H1 (cell line): ENCODE measurements at regions not wholly inside any gene's neighbourhood (a gene's known extent, or its start where the extent isn't known, plus 50 kb on each side); places are given as distances from the start of the nearest gene placed in this dataset.
A peak's percentile ranks its signal among the peaks of the same experiment; 100 is the strongest.

Source experiments
- CTCF ChIA-PET: fragments of 300-600 bp; sonication (Branson Sonifier 250); formaldehyde crosslinking; loops from one replicate; lab custom pipeline; 2021; ENCODE audit not compliant: partially characterized antibody; lab: Charles Lee
- POLR2A ChIA-PET: fragments of 300-600 bp; sonication (Branson Sonifier 250); formaldehyde crosslinking; loops from one replicate; lab custom pipeline; 2021; ENCODE audit warnings: inconsistent platforms; ENCODE audit not compliant: partially characterized antibody; lab: Charles Lee
- DNase-seq, 2 experiments: peaks; one replicate each; pipeline versions ENCODE4 v3.0.0 to v3.0.0-alpha.2; 2010 to 2022; ENCODE audit warnings: low spot score in 2 of 2, low read depth in 1 of 2, mixed read lengths in 1 of 2
- FAIRE-seq: peaks from 2 replicates; lab custom pipeline; 2011; peaks lifted over from hg19 to GRCh38; lab: Jason Lieb, UNC
- H2AFZ ChIP-seq: 2 replicates; pipeline ENCODE4 v1.8.1; 2012; ENCODE audit warnings: low read length, inconsistent platforms
- H2AK5ac ChIP-seq: 2 replicates; pipeline ENCODE4 v1.6.1; 2013; ENCODE audit warnings: low read depth, low read length
- H2BK120ac ChIP-seq: replicated peaks from 2 replicates; pipeline ENCODE3; 2013; ENCODE audit warnings: low read depth, low read length, inconsistent platforms
- H2BK12ac ChIP-seq: 2 replicates; pipeline ENCODE4 v1.6.1; 2013; ENCODE audit warnings: low read depth, low read length
- H2BK15ac ChIP-seq: 2 replicates; pipeline ENCODE4 v1.6.1; 2013; ENCODE audit warnings: low read length
- H2BK20ac ChIP-seq: 2 replicates; pipeline ENCODE4 v1.6.1; 2013; ENCODE audit warnings: low read length
- H2BK5ac ChIP-seq: 2 replicates; pipeline ENCODE4 v1.6.1; 2013; ENCODE audit warnings: low read depth, low read length
- H3K14ac ChIP-seq: 2 replicates; pipeline ENCODE4 v1.6.1; 2013; ENCODE audit warnings: inconsistent platforms; ENCODE audit not compliant: insufficient read length
- H3K18ac ChIP-seq: 2 replicates; pipeline ENCODE4 v1.6.1; 2013; ENCODE audit warnings: low read length; ENCODE audit errors: extremely low read depth
- H3K23ac ChIP-seq: 2 replicates; pipeline ENCODE4 v1.6.1; 2013; ENCODE audit warnings: inconsistent platforms; ENCODE audit not compliant: insufficient read length
- H3K23me2 ChIP-seq: 2 replicates; pipeline ENCODE4 v1.6.1; 2013; ENCODE audit warnings: low read depth, low read length
- H3K27ac ChIP-seq: 2 replicates; pipeline ENCODE4 v1.6.1; 2011; ENCODE audit warnings: low read depth, low read length, inconsistent platforms
- H3K27me3 ChIP-seq, 4 experiments: replicated peaks in 1 of 4; 1 replicate in 1 of 4; 2 replicates in 3 of 4; pipeline versions ENCODE4 v1.6.1 to v1.8.1; 2011 to 2013; ENCODE audit warnings: low read length in 3 of 4, mild to moderate bottlenecking in 3 of 4, inconsistent platforms in 2 of 4, mixed read lengths in 2 of 4, moderate library complexity in 1 of 4; ENCODE audit not compliant: control insufficient read depth in 3 of 4, insufficient read depth in 3 of 4; ENCODE audit errors: extremely low read depth in 1 of 4
- H3K36me3 ChIP-seq, 4 experiments: 2 replicates each; pipeline versions ENCODE4 v1.6.1 to v1.8.1; 2011 to 2013; ENCODE audit warnings: mild to moderate bottlenecking in 4 of 4, low read length in 3 of 4, moderate library complexity in 2 of 4, control low read depth in 1 of 4, inconsistent platforms in 1 of 4; ENCODE audit not compliant: insufficient read depth in 4 of 4, control insufficient read depth in 2 of 4
- H3K4ac ChIP-seq: replicated peaks from 2 replicates; pipeline ENCODE3; 2013; ENCODE audit warnings: low read length, low read depth, mixed read lengths, inconsistent platforms; ENCODE audit not compliant: insufficient read length
- H3K4me1 ChIP-seq, 4 experiments: replicated peaks in 1 of 4; 1 replicate in 1 of 4; 2 replicates in 3 of 4; pipeline versions ENCODE4 v1.6.1 to v1.8.1; 2011 to 2013; ENCODE audit warnings: low read length in 3 of 4, inconsistent platforms in 2 of 4, mixed read lengths in 1 of 4; ENCODE audit not compliant: insufficient read depth in 4 of 4, control insufficient read depth in 3 of 4
- H3K4me2 ChIP-seq, 2 experiments: 2 replicates each; pipeline versions ENCODE4 v1.6.1 to v1.8.1; 2011 to 2013; ENCODE audit warnings: low read depth in 2 of 2, low read length in 2 of 2, control low read depth in 1 of 2, inconsistent platforms in 1 of 2, mild to moderate bottlenecking in 1 of 2; ENCODE audit not compliant: insufficient read depth in 1 of 2
- H3K4me3 ChIP-seq, 4 experiments: fragments of 200-600, 300-600 bp in 1 of 4; sonication (generic), shearing (Covaris generic), sonication (Bioruptor Twin) in 1 of 4; 2 replicates each; pipeline versions ENCODE4 v1.5.1 to v1.8.1; 2011 to 2016; ENCODE audit warnings: low read length in 4 of 4, low read depth in 3 of 4, control low read depth in 2 of 4, inconsistent platforms in 2 of 4, mild to moderate bottlenecking in 2 of 4, mixed read lengths in 1 of 4, moderate library complexity in 1 of 4; ENCODE audit not compliant: insufficient read depth in 2 of 4; ENCODE audit errors: extremely low read depth in 1 of 4
- H3K56ac ChIP-seq: replicated peaks from 2 replicates; pipeline ENCODE3; 2013; ENCODE audit warnings: low read depth, mild to moderate bottlenecking, mixed read lengths, low read length, inconsistent platforms; ENCODE audit not compliant: insufficient read length
- H3K79me1 ChIP-seq: 2 replicates; pipeline ENCODE4 v1.6.1; 2013; ENCODE audit warnings: low read depth, low read length, control low read depth
- H3K79me2 ChIP-seq, 2 experiments: 2 replicates each; pipeline versions ENCODE4 v1.6.1 to v1.8.1; 2012 to 2013; ENCODE audit warnings: low read length in 2 of 2, mild to moderate bottlenecking in 2 of 2, inconsistent platforms in 1 of 2; ENCODE audit not compliant: insufficient read depth in 2 of 2, control insufficient read depth in 1 of 2
- H3K9ac ChIP-seq, 4 experiments: replicated peaks in 1 of 4; 1 replicate in 1 of 4; 2 replicates in 3 of 4; pipeline versions ENCODE4 v1.6.1 to v1.8.1; 2011 to 2013; ENCODE audit warnings: low read depth in 3 of 4, low read length in 3 of 4, control low read depth in 2 of 4, mild to moderate bottlenecking in 2 of 4, moderate library complexity in 2 of 4, inconsistent platforms in 1 of 4; ENCODE audit errors: extremely low read depth in 1 of 4
- H3K9me3 ChIP-seq, 2 experiments: 2 replicates each; pipeline versions ENCODE4 v1.6.1 to v1.8.1; 2012 to 2013; ENCODE audit warnings: mild to moderate bottlenecking in 2 of 2, moderate library complexity in 2 of 2, control low read depth in 1 of 2, inconsistent platforms in 1 of 2, low read depth in 1 of 2, low read length in 1 of 2, mixed read lengths in 1 of 2; ENCODE audit not compliant: insufficient read depth in 2 of 2
- H4K20me1 ChIP-seq, 2 experiments: replicated peaks in 1 of 2; 2 replicates each; pipeline versions ENCODE3 to v1.8.1; 2011 to 2013; ENCODE audit warnings: inconsistent platforms in 2 of 2, low read length in 2 of 2, mild to moderate bottlenecking in 1 of 2; ENCODE audit not compliant: insufficient read depth in 2 of 2, control insufficient read depth in 1 of 2
- H4K5ac ChIP-seq: 2 replicates; pipeline ENCODE4 v1.6.1; 2013; ENCODE audit warnings: low read length, low read depth, mixed read lengths, inconsistent platforms; ENCODE audit not compliant: insufficient read length
- H4K8ac ChIP-seq: 2 replicates; pipeline ENCODE4 v1.8.0; 2013; ENCODE audit warnings: mild to moderate bottlenecking, moderate library complexity, low read length, inconsistent platforms; ENCODE audit not compliant: insufficient read depth; ENCODE audit errors: extremely low read depth
- H4K91ac ChIP-seq: replicated peaks from 2 replicates; pipeline ENCODE3; 2013; ENCODE audit warnings: low read length, mixed read lengths, inconsistent platforms; ENCODE audit not compliant: insufficient read length
- HDAC2 ChIP-seq, 2 experiments: fragments of 300-600 bp in 1 of 2; sonication (generic) in 1 of 2; IDR thresholded peaks; 2 replicates each; pipeline ENCODE4 v1.6.1; 2011 to 2012; ENCODE audit warnings: low read depth in 2 of 2, low read length in 2 of 2, mild to moderate bottlenecking in 2 of 2, moderate library complexity in 2 of 2, borderline replicate concordance in 1 of 2, inconsistent platforms in 1 of 2
- KDM1A ChIP-seq: fragments of 200-600, 300-600 bp; sonication (generic); IDR thresholded peaks from 2 replicates; pipeline ENCODE4 v1.7.1; 2016; ENCODE audit warnings: mild to moderate bottlenecking, low read length, borderline replicate concordance
- RAD21 ChIP-seq, 2 experiments: IDR thresholded peaks in 1 of 2; conservative IDR thresholded peaks in 1 of 2; 2 replicates each; pipeline ENCODE4 v1.6.1; 2011; ENCODE audit warnings: low read depth in 2 of 2, low read length in 2 of 2, improper control_type of control experiment in 1 of 2, inconsistent platforms in 1 of 2, mild to moderate bottlenecking in 1 of 2, moderate library complexity in 1 of 2
- SIN3A ChIP-seq, 2 experiments: IDR thresholded peaks in 1 of 2; conservative IDR thresholded peaks in 1 of 2; 2 replicates each; pipeline ENCODE4 v1.6.1; 2011 to 2012; ENCODE audit warnings: low read length in 2 of 2, improper control_type of control experiment in 1 of 2, low read depth in 1 of 2, mild to moderate bottlenecking in 1 of 2
- TAF1 ChIP-seq: IDR thresholded peaks from 2 replicates; pipeline ENCODE4 v1.6.1; 2011; ENCODE audit warnings: mild to moderate bottlenecking, low read depth, low read length
- WGBS, 2 experiments: shearing (Covaris generic) in 1 of 2; methylation state at CpG; one replicate each; pipeline versions ENCODE4 v1.1.6 to v1.1.7; 2013 to 2015; ENCODE audit warnings: low lambda C conversion rate in 2 of 2, mixed read lengths in 2 of 2, inconsistent platforms in 1 of 2, low coverage in 1 of 2, missing lambda C conversion rate in 1 of 2; ENCODE audit not compliant: insufficient replicate concordance in 2 of 2, insufficient coverage in 1 of 2, insufficient read length in 1 of 2; ENCODE audit errors: extremely low coverage in 1 of 2, missing lambda C conversion rate in 1 of 2; 5-methylcytosine and 5-hydroxymethylcytosine counted together
- TF ChIP-seq, protein P1 (sequence below): IDR thresholded peaks from 2 replicates; pipeline ENCODE4 v1.6.1; 2011; ENCODE audit warnings: low read length, improper control_type of control experiment
- TF ChIP-seq, protein P2 (sequence below), 3 experiments: IDR thresholded peaks; 1 replicate in 2 of 3; 2 replicates in 1 of 3; pipeline versions ENCODE4 v1.5.1 to v1.6.1; 2011; ENCODE audit warnings: low read length in 3 of 3, mild to moderate bottlenecking in 3 of 3, inconsistent platforms in 2 of 3, low read depth in 1 of 3, moderate library complexity in 1 of 3; ENCODE audit not compliant: insufficient read depth in 1 of 3; ENCODE audit errors: control extremely low read depth in 1 of 3

DNA sequence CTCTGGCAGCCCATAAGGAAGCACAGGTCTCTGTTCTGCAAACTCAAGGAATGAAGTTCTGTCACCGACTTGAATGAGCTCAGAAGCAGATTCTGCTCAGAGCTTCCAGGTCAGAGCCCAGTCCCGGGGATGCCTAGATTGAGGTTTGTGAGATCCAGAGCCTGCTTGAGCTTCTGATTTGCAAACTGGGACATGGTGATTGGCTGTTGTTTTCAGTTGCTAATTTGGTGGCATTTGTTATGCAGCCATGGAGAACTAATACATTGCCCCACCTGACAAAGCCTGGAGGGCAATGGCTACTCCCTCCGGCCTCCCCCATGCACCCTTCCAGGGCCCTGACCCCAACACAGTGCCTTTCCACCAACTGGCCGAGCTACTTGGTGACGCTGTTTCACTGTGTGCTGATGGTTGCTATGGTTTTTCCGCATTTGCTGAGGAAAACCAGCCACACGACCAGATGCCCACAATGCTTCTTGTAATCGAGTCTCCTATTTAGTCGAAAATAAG lies 379.5 kb upstream of the ATP10A start:
- Histone ChIP-seq H3K9me3 (no peaks in the 10 kb centered on the region), H3K4me3 (peak overlapping the region in 1 of 4 experiments; percentile 2; a peak in 1 of 8 replicates), H2BK5ac (peak overlapping the region; percentile 93), H3K9ac (peak overlapping the region in 2 of 4 experiments; percentile 16 to 25; a peak in 3 of 7 replicates), H2BK20ac (peak overlapping the region; percentile 96; the same call in 1 of the 2 replicates), H3K4ac (no peak overlapping the region), H3K56ac (no peak overlapping the region), H2BK12ac (peak overlapping the region; percentile 62; the same call in 1 of the 2 replicates), H4K8ac (no peak overlapping the region), H4K5ac (peak overlapping the region; percentile 32), H3K27me3 (peaks cover 0 to 2% (median 0%) of the 10 kb centered on the region in 4 experiments; a peak in 1 of 7 replicates), H3K79me1 (no peaks in the 10 kb centered on the region), H2AFZ (no peak overlapping the region), H4K91ac (no peak overlapping the region), H3K23ac (no peak overlapping the region), H3K14ac (no peak overlapping the region), H3K27ac (peak overlapping the region; percentile 90), H2BK120ac (peak overlapping the region; percentile 96), H2BK15ac (no peak overlapping the region; the same call in 1 of the 2 replicates), H2AK5ac (peak overlapping the region; percentile 89), H3K36me3 (no peaks in the 10 kb centered on the region), H4K20me1 (no peaks in the 10 kb centered on the region), H3K4me2 (peak overlapping the region; percentile 35 to 49; a peak in 3 of 4 replicates), H3K79me2 (no peaks in the 10 kb centered on the region), H3K23me2 (no peaks in the 10 kb centered on the region), H3K18ac (peak overlapping the region; percentile 79; the same call in 1 of the 2 replicates), H3K4me1 (peaks cover 8 to 18% (median 11%) of the 10 kb centered on the region in 4 experiments)
- ChIA-PET CTCF (interaction anchor here (0.8 to 3.8 kb wide), 10 partner anchors 9 to 517 kb away, joined by 3 to 22 read pairs (median 4); no protein-coding TSS in a partner anchor), POLR2A (interaction anchor here (0.6 to 3.8 kb wide), 12 partner anchors 10 to 596 kb away, joined by 3 to 25 read pairs (median 3); no protein-coding TSS in a partner anchor)
- DNase-seq (peak; percentile 61 to 65), FAIRE-seq (peak; percentile 96)
- 52% methylated on average over 9 of the region's 9 CpGs; no CpG with 5 or more reads in 1 of the 2 experiments for WGBS, 2 experiments
- TF ChIP-seq KDM1A (peak; percentile 87; the same call in 1 of the 2 replicates), SIN3A (conservative IDR thresholded peaks at IDR 0.05 in 1 of 2, IDR thresholded peaks at IDR 0.05 in 1 of 2; ENCODE audit: low read depth in 1 of 2, low read length in 2 of 2) (no peak), RAD21 (IDR thresholded peaks at IDR 0.05 in 1 of 2, conservative IDR thresholded peaks at IDR 0.05 in 1 of 2; ENCODE audit: low read depth in 2 of 2, low read length in 2 of 2) (peak; percentile 25 to 27), HDAC2 (IDR thresholded peaks at IDR 0.05; ENCODE audit: borderline replicate concordance in 1 of 2, low read depth in 2 of 2, low read length in 2 of 2) (peak; percentile 60 to 87; a peak in 1 of 4 replicates), TAF1 (peak; percentile 70)
- TF ChIP-seq, protein P1, sequence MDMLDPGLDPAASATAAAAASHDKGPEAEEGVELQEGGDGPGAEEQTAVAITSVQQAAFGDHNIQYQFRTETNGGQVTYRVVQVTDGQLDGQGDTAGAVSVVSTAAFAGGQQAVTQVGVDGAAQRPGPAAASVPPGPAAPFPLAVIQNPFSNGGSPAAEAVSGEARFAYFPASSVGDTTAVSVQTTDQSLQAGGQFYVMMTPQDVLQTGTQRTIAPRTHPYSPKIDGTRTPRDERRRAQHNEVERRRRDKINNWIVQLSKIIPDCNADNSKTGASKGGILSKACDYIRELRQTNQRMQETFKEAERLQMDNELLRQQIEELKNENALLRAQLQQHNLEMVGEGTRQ, result peak; percentile 50; the same call in 1 of the 2 replicates
- TF ChIP-seq, protein P2, sequence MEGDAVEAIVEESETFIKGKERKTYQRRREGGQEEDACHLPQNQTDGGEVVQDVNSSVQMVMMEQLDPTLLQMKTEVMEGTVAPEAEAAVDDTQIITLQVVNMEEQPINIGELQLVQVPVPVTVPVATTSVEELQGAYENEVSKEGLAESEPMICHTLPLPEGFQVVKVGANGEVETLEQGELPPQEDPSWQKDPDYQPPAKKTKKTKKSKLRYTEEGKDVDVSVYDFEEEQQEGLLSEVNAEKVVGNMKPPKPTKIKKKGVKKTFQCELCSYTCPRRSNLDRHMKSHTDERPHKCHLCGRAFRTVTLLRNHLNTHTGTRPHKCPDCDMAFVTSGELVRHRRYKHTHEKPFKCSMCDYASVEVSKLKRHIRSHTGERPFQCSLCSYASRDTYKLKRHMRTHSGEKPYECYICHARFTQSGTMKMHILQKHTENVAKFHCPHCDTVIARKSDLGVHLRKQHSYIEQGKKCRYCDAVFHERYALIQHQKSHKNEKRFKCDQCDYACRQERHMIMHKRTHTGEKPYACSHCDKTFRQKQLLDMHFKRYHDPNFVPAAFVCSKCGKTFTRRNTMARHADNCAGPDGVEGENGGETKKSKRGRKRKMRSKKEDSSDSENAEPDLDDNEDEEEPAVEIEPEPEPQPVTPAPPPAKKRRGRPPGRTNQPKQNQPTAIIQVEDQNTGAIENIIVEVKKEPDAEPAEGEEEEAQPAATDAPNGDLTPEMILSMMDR (IDR thresholded peaks at IDR 0.05; ENCODE audit: control extremely low read depth in 1 of 3, insufficient read depth in 1 of 3, low read depth in 1 of 3, low read length in 3 of 3), result peak in 2 of 3 experiments; percentile 12 to 20; a peak in 2 of 4 replicates
